CD14-positive monocyte (primary cell): ENCODE measurements at regions not wholly inside any gene's neighbourhood (a gene's known extent, or its start where the extent isn't known, plus 50 kb on each side); places are given as distances from the start of the nearest gene placed in this dataset.
A peak's percentile ranks its signal among the peaks of the same experiment; 100 is the strongest.
"Not testable (repeated sequence)": the region's sequence is repeated elsewhere in the genome, so short reads cannot be mapped to it uniquely, and the experiment has no call there.

Experiments
- DNase-seq, 3 donors: peaks; one replicate each; pipeline ENCODE4 v3.0.0-alpha.2; 2011 to 2022
- H2AFZ ChIP-seq: 2 replicates; pipeline ENCODE4 v1.6.0; 2012; ENCODE audit warnings: mild to moderate bottlenecking, low read depth, low read length, inconsistent platforms; ENCODE audit not compliant: insufficient read depth, poor library complexity, severe bottlenecking
- H3K27ac ChIP-seq, 2 donors: 1 replicate in 1 of 2; 2 replicates in 1 of 2; pipeline ENCODE4 v1.5.1; 2012 to 2013; ENCODE audit warnings: low read length in 2 of 2, control low read depth in 1 of 2, inconsistent platforms in 1 of 2, low read depth in 1 of 2, mild to moderate bottlenecking in 1 of 2
- H3K27me3 ChIP-seq, 2 donors: one replicate each; pipeline versions ENCODE4 v1.6.0 to v1.6.1; 2011 to 2013; ENCODE audit warnings: low read length in 2 of 2; ENCODE audit not compliant: control insufficient read depth in 2 of 2, insufficient read depth in 2 of 2
- H3K36me3 ChIP-seq, 2 donors: replicated peaks in 1 of 2; 1 replicate in 1 of 2; 2 replicates in 1 of 2; pipeline versions ENCODE4 v1.5.1 to v1.6.1; 2012 to 2013; ENCODE audit warnings: low read length in 2 of 2, control low read depth in 1 of 2, inconsistent platforms in 1 of 2, mild to moderate bottlenecking in 1 of 2; ENCODE audit not compliant: insufficient read depth in 2 of 2, control insufficient read depth in 1 of 2
- H3K4me1 ChIP-seq, 2 donors: 1 replicate in 1 of 2; 2 replicates in 1 of 2; pipeline versions ENCODE4 v1.5.1 to v1.6.1; 2012 to 2013; ENCODE audit warnings: low read length in 2 of 2, control low read depth in 1 of 2, inconsistent platforms in 1 of 2, mild to moderate bottlenecking in 1 of 2, moderate library complexity in 1 of 2; ENCODE audit not compliant: insufficient read depth in 2 of 2, control insufficient read depth in 1 of 2
- H3K4me2 ChIP-seq: replicated peaks from 2 replicates; pipeline ENCODE3; 2012; ENCODE audit warnings: low read length, moderate library complexity, mild to moderate bottlenecking; ENCODE audit not compliant: poor library complexity, severe bottlenecking; ENCODE audit errors: extremely low read depth
- H3K4me3 ChIP-seq, 3 experiments: fragments of 200-600 bp in 1 of 3; sonication (generic) in 1 of 3; replicated peaks in 1 of 3; 1 replicate in 2 of 3; 2 replicates in 1 of 3; pipeline ENCODE4 v1.5.1; 2011 to 2013; ENCODE audit warnings: low read length in 3 of 3, mild to moderate bottlenecking in 3 of 3, control low read depth in 2 of 3, low read depth in 2 of 3, inconsistent platforms in 1 of 3, moderate library complexity in 1 of 3
- H3K79me2 ChIP-seq: 2 replicates; pipeline ENCODE4 v1.6.0; 2012; ENCODE audit warnings: mild to moderate bottlenecking, control low read depth, inconsistent platforms, low read length, moderate library complexity; ENCODE audit not compliant: insufficient read depth
- H3K9ac ChIP-seq: 2 replicates; pipeline ENCODE4 v1.6.0; 2017; ENCODE audit warnings: low read length, mild to moderate bottlenecking; ENCODE audit not compliant: insufficient read depth, poor library complexity, severe bottlenecking
- H3K9me3 ChIP-seq, 2 donors: replicated peaks in 1 of 2; 1 replicate in 1 of 2; 2 replicates in 1 of 2; pipeline versions ENCODE4 v1.5.1 to v1.6.1; 2012 to 2013; ENCODE audit warnings: low read length in 2 of 2, control low read depth in 1 of 2; ENCODE audit not compliant: control insufficient read depth in 1 of 2, insufficient read depth in 1 of 2
- H4K20me1 ChIP-seq: 2 replicates; pipeline ENCODE4 v1.6.0; 2012; ENCODE audit warnings: mild to moderate bottlenecking, low read length, control low read depth, moderate library complexity; ENCODE audit not compliant: insufficient read depth
- H3K27ac Mint-ChIP-seq, 7 donors: one replicate each; pipeline ENCODE4 v1.8.0; 2020; ENCODE audit warnings: mild to moderate bottlenecking in 7 of 7, mixed read lengths in 7 of 7, moderate library complexity in 6 of 7, inconsistent platforms in 2 of 7
- H3K27me3 Mint-ChIP-seq, 3 donors: one replicate each; pipeline ENCODE4 v1.8.0; 2021 to 2022; ENCODE audit warnings: low read depth in 3 of 3, mild to moderate bottlenecking in 3 of 3, mixed read lengths in 3 of 3, moderate library complexity in 3 of 3, inconsistent platforms in 1 of 3
- H3K36me3 Mint-ChIP-seq, 2 donors: one replicate each; pipeline ENCODE4 v1.8.0; 2020; ENCODE audit warnings: mixed read lengths in 2 of 2, inconsistent platforms in 1 of 2, mild to moderate bottlenecking in 1 of 2
- H3K4me1 Mint-ChIP-seq: one replicate; pipeline ENCODE4 v1.8.0; 2020; ENCODE audit warnings: mild to moderate bottlenecking, mixed read lengths
- H3K4me3 Mint-ChIP-seq, 2 donors: one replicate each; pipeline ENCODE4 v1.8.0; 2020; ENCODE audit warnings: mild to moderate bottlenecking in 2 of 2, mixed read lengths in 2 of 2, moderate library complexity in 1 of 2
- H3K9me3 Mint-ChIP-seq, 7 donors: one replicate each; pipeline ENCODE4 v1.8.0; 2020 to 2022; ENCODE audit warnings: mixed read lengths in 7 of 7, mild to moderate bottlenecking in 6 of 7, moderate library complexity in 6 of 7, inconsistent platforms in 2 of 7
- CTCF ChIP-seq: fragments of 200-600 bp; IDR thresholded peaks from one replicate; pipeline ENCODE4 v1.8.0; 2022; ENCODE audit warnings: antibody characterized with exemption, mild to moderate bottlenecking
- WGBS: methylation state at CpG from one replicate; pipeline ENCODE4 v1.1.5; 2013; ENCODE audit warnings: missing lambda C conversion rate; ENCODE audit not compliant: insufficient coverage; 5-methylcytosine and 5-hydroxymethylcytosine counted together
- intact Hi-C, 2 donors: fragments of 100-400 bp; cut with micrococcal nuclease; formaldehyde crosslinking; loops; one replicate each; pipeline versions ENCODE4 v1.15.0 to v1.15.1; 2023

DNA sequence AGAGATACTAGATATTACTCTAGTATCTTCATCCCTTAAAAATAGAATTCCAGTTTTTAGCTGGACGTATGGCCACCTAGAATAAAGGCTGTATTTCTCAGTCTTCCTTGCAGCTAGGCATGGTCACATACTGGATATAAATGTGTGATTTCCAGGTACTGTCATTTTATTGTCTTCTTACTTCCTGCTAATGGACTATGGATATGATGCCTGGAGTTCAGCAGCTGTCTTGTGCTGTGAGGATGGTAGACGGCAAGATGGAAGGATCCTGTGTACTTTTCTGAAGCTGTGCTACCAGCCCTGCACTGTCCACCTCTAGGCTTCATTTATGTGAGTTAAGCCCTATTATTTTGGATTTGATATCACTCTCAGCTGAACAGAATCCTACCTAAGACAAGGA lies 83.4 kb downstream of the EBLN2 start:
- Histone ChIP-seq H2AFZ (no peak overlapping the region), H3K36me3 (no peaks in the 10 kb centered on the region), H3K27ac (no peak overlapping the region), H3K9ac (peak overlapping the region; percentile 15), H4K20me1 (no peaks in the 10 kb centered on the region), H3K9me3 (no peaks in the 10 kb centered on the region), H3K27me3 (no peaks in the 10 kb centered on the region), H3K79me2 (no peaks in the 10 kb centered on the region), H3K4me1 (no peaks in the 10 kb centered on the region), H3K4me3 (no peak overlapping the region), H3K4me2 (no peak overlapping the region)
- H3K9me3 Mint-ChIP-seq = peaks cover 0 to 3% (median 0%) of the 10 kb centered on the region in 7 donors
- 80% methylated on average over 1 of the region's 2 CpGs for WGBS
- no peak for DNase-seq
- peaks cover 0 to 7% (median 3%) of the 10 kb centered on the region in 3 donors for H3K27me3 Mint-ChIP-seq
- H3K27ac Mint-ChIP-seq = no peak overlapping the region
- no peaks in the 10 kb centered on the region for H3K36me3 Mint-ChIP-seq
- no peaks in the 10 kb centered on the region for H3K4me1 Mint-ChIP-seq
- H3K4me3 Mint-ChIP-seq = no peak overlapping the region
- intact Hi-C loops = no loop called here
- TF ChIP-seq CTCF = no peak

DNA sequence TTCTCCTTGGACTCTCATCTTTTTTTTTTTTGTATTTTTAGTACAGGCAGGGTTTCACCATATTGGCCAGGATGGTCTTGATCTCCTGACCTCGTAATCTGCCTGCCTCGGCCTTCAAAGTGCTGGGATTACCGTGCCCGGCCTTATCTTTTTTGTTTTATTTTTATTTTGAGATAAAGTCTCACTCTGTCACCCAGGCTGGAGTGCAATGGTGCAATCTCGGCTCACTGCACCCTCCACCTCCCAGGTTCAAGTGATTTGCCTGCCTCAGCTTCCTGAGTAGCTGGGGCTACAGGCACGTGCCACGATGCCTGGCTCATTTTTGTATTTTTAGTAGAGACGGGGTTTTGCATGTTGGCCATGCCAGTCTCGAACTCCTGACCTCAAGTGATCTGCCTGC lies 86.0 kb downstream of the EBLN2 start:
- H3K36me3 ChIP-seq, H3K27me3 Mint-ChIP-seq, H4K20me1 ChIP-seq, H3K4me2 ChIP-seq, H3K9me3 ChIP-seq, H3K27ac ChIP-seq, H3K4me1 ChIP-seq, H3K9ac ChIP-seq, H3K4me3 Mint-ChIP-seq, H3K4me3 ChIP-seq, H2AFZ ChIP-seq, DNase-seq, H3K27ac Mint-ChIP-seq, H3K4me1 Mint-ChIP-seq, H3K9me3 Mint-ChIP-seq, H3K79me2 ChIP-seq, H3K36me3 Mint-ChIP-seq, intact Hi-C loops, H3K27me3 ChIP-seq: not testable (repeated sequence)
- 83% methylated on average over 5 of the region's 9 CpGs for WGBS
